GM23338 (cell line): ENCODE measurements at regions not wholly inside any gene's neighbourhood (a gene's known extent, or its start where the extent isn't known, plus 50 kb on each side); places are given as distances from the start of the nearest gene placed in this dataset.

ENCODE experiments used
- ATAC-seq: fragments of 200-7000 bp; cut with Tn5 transposase; 3 replicates; pipeline ENCODE4 v1.9.1; 2020
- DNase-seq: peaks from one replicate; pipeline ENCODE4 v3.0.0-alpha.2; 2015; ENCODE audit warnings: low spot score
- H2AFZ ChIP-seq: fragments of 200-600 bp; sonication (generic); 2 replicates; pipeline ENCODE4 v1.8.0; 2016; ENCODE audit warnings: antibody characterized with exemption, mild to moderate bottlenecking, moderate library complexity
- H3F3A ChIP-seq: fragments of 200-600 bp; sonication (generic); replicated peaks from 2 replicates; pipeline ENCODE4 v1.8.0; 2017; ENCODE audit warnings: antibody characterized with exemption, mixed run types, low read depth
- H3K27ac ChIP-seq: fragments of 200-600 bp; sonication (generic); 2 replicates; pipeline ENCODE4 v1.6.1; 2016; ENCODE audit warnings: low read depth
- H3K27me3 ChIP-seq: fragments of 200-600 bp; sonication (generic); 2 replicates; pipeline ENCODE4 v1.8.0; 2016; ENCODE audit warnings: mild to moderate bottlenecking, mixed run types, moderate library complexity; ENCODE audit not compliant: insufficient read depth
- H3K36me3 ChIP-seq: fragments of 200-600 bp; sonication (generic); 2 replicates; pipeline ENCODE4 v1.8.0; 2016; ENCODE audit warnings: mild to moderate bottlenecking; ENCODE audit not compliant: insufficient read depth
- H3K4me1 ChIP-seq: fragments of 200-600 bp; sonication (generic); 2 replicates; pipeline ENCODE4 v1.8.0; 2016; ENCODE audit warnings: mild to moderate bottlenecking, moderate library complexity; ENCODE audit not compliant: insufficient read depth
- H3K4me2 ChIP-seq: fragments of 200-600 bp; sonication (generic); 2 replicates; pipeline ENCODE4 v1.7.1; 2017; ENCODE audit warnings: mixed run types
- H3K4me3 ChIP-seq: fragments of 200-600 bp; sonication (generic); 2 replicates; pipeline ENCODE4 v1.6.1; 2016; ENCODE audit warnings: mixed run types
- H3K79me2 ChIP-seq: fragments of 200-600 bp; sonication (generic); replicated peaks from 2 replicates; pipeline ENCODE4 v1.8.0; 2017; ENCODE audit warnings: mild to moderate bottlenecking; ENCODE audit not compliant: insufficient read depth
- H3K9me2 ChIP-seq: fragments of 200-600 bp; sonication (generic); 2 replicates; pipeline ENCODE4 v1.8.0; 2017; ENCODE audit not compliant: insufficient read depth
- H4K20me1 ChIP-seq: fragments of 200-600 bp; sonication (generic); replicated peaks from 2 replicates; pipeline ENCODE4 v1.8.0; 2017; ENCODE audit warnings: mild to moderate bottlenecking; ENCODE audit not compliant: insufficient read depth
- H3K27ac Mint-ChIP-seq: 2 replicates; pipeline ENCODE4 v1.8.0; 2020; ENCODE audit warnings: inconsistent platforms, mild to moderate bottlenecking, moderate library complexity, mixed read lengths
- H3K27me3 Mint-ChIP-seq: 3 replicates; pipeline ENCODE4 v1.8.0; 2022; ENCODE audit warnings: low read depth, mild to moderate bottlenecking, moderate library complexity, mixed read lengths, inconsistent platforms; ENCODE audit not compliant: insufficient read depth, poor library complexity
- H3K36me3 Mint-ChIP-seq: 3 replicates; pipeline ENCODE4 v1.8.0; 2021; ENCODE audit warnings: low read depth, mild to moderate bottlenecking, inconsistent platforms, moderate library complexity, mixed read lengths
- H3K4me1 Mint-ChIP-seq: 3 replicates; pipeline ENCODE4 v1.8.0; 2020; ENCODE audit warnings: mild to moderate bottlenecking, inconsistent platforms, mixed read lengths
- H3K4me3 Mint-ChIP-seq: 3 replicates; pipeline ENCODE4 v1.8.0; 2021; ENCODE audit warnings: moderate library complexity, mild to moderate bottlenecking, inconsistent platforms, mixed read lengths
- H3K9me3 Mint-ChIP-seq: 3 replicates; pipeline ENCODE4 v1.8.0; 2020; ENCODE audit warnings: moderate library complexity, mild to moderate bottlenecking, inconsistent platforms, mixed read lengths
- EZH2phosphoT487 ChIP-seq: fragments of 200-600 bp; sonication (generic); IDR thresholded peaks from one replicate; pipeline ENCODE4 v1.8.1; 2018; ENCODE audit warnings: antibody characterized with exemption; ENCODE audit not compliant: unreplicated experiment
- POLR2AphosphoS5 ChIP-seq: IDR thresholded peaks from 2 replicates; pipeline ENCODE4 v1.6.1; 2016; ENCODE audit warnings: antibody characterized with exemption, low read depth
- ZNF114 ChIP-seq: fragments of 250-450 bp; sonication (Bioruptor Pico); IDR thresholded peaks from 2 replicates; pipeline ENCODE4 v1.5.0; 2020; ENCODE audit warnings: mild to moderate bottlenecking, moderate library complexity
- TF ChIP-seq, protein P1 (sequence below): IDR thresholded peaks from 2 replicates; pipeline ENCODE4 v1.6.1; 2016; ENCODE audit warnings: antibody characterized with exemption
- TF ChIP-seq, protein P2 (sequence below): fragments of 250-450 bp; sonication (Bioruptor Pico); IDR thresholded peaks from 2 replicates; pipeline ENCODE4 v1.5.0; 2020; ENCODE audit warnings: mild to moderate bottlenecking, moderate library complexity
- TF ChIP-seq, protein P3 (sequence below), 2 experiments: fragments of 200-600 bp in 1 of 2; sonication (generic) in 1 of 2; conservative IDR thresholded peaks; 2 replicates each; pipeline versions ENCODE4 v1.5.1 to v1.6.1; 2016 to 2017; ENCODE audit warnings: antibody characterized with exemption in 2 of 2, low read depth in 2 of 2, mild to moderate bottlenecking in 2 of 2, moderate library complexity in 1 of 2

DNA sequence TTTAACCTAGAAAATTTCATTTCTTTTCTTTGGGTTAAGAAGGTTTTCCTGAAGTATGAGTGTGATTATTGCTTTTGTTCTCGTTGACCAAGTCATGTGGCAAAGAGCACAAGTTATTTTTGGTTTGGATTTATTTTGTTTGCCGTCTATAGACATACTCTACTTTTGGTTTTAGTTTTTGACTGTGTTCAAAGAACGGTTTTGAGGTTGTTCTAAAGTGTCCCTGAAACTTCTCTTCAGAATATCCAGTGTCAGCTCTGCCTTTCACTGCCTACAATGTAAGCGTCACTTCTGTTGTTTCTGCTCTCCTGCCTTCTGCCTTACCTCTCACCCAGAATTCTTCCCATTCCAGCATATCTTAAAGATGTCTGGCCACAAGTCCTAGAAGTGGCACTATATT is 812.2 kb downstream of the C4orf33 start:
- ATAC-seq (no peak), DNase-seq (no peak)
- H3K36me3 Mint-ChIP-seq = peaks cover 4% of the 10 kb centered on the region; the same call in 2 of the 3 replicates
- no peaks in the 10 kb centered on the region for H3K27me3 ChIP-seq
- H3K27me3 Mint-ChIP-seq = peaks cover 4% of the 10 kb centered on the region
- no peaks in the 10 kb centered on the region for H3F3A ChIP-seq
- TF ChIP-seq ZNF114 = no peak
- TF ChIP-seq EZH2phosphoT487 = no peak
- TF ChIP-seq, protein P1, sequence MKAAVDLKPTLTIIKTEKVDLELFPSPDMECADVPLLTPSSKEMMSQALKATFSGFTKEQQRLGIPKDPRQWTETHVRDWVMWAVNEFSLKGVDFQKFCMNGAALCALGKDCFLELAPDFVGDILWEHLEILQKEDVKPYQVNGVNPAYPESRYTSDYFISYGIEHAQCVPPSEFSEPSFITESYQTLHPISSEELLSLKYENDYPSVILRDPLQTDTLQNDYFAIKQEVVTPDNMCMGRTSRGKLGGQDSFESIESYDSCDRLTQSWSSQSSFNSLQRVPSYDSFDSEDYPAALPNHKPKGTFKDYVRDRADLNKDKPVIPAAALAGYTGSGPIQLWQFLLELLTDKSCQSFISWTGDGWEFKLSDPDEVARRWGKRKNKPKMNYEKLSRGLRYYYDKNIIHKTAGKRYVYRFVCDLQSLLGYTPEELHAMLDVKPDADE = no peak
- TF ChIP-seq, protein P2, sequence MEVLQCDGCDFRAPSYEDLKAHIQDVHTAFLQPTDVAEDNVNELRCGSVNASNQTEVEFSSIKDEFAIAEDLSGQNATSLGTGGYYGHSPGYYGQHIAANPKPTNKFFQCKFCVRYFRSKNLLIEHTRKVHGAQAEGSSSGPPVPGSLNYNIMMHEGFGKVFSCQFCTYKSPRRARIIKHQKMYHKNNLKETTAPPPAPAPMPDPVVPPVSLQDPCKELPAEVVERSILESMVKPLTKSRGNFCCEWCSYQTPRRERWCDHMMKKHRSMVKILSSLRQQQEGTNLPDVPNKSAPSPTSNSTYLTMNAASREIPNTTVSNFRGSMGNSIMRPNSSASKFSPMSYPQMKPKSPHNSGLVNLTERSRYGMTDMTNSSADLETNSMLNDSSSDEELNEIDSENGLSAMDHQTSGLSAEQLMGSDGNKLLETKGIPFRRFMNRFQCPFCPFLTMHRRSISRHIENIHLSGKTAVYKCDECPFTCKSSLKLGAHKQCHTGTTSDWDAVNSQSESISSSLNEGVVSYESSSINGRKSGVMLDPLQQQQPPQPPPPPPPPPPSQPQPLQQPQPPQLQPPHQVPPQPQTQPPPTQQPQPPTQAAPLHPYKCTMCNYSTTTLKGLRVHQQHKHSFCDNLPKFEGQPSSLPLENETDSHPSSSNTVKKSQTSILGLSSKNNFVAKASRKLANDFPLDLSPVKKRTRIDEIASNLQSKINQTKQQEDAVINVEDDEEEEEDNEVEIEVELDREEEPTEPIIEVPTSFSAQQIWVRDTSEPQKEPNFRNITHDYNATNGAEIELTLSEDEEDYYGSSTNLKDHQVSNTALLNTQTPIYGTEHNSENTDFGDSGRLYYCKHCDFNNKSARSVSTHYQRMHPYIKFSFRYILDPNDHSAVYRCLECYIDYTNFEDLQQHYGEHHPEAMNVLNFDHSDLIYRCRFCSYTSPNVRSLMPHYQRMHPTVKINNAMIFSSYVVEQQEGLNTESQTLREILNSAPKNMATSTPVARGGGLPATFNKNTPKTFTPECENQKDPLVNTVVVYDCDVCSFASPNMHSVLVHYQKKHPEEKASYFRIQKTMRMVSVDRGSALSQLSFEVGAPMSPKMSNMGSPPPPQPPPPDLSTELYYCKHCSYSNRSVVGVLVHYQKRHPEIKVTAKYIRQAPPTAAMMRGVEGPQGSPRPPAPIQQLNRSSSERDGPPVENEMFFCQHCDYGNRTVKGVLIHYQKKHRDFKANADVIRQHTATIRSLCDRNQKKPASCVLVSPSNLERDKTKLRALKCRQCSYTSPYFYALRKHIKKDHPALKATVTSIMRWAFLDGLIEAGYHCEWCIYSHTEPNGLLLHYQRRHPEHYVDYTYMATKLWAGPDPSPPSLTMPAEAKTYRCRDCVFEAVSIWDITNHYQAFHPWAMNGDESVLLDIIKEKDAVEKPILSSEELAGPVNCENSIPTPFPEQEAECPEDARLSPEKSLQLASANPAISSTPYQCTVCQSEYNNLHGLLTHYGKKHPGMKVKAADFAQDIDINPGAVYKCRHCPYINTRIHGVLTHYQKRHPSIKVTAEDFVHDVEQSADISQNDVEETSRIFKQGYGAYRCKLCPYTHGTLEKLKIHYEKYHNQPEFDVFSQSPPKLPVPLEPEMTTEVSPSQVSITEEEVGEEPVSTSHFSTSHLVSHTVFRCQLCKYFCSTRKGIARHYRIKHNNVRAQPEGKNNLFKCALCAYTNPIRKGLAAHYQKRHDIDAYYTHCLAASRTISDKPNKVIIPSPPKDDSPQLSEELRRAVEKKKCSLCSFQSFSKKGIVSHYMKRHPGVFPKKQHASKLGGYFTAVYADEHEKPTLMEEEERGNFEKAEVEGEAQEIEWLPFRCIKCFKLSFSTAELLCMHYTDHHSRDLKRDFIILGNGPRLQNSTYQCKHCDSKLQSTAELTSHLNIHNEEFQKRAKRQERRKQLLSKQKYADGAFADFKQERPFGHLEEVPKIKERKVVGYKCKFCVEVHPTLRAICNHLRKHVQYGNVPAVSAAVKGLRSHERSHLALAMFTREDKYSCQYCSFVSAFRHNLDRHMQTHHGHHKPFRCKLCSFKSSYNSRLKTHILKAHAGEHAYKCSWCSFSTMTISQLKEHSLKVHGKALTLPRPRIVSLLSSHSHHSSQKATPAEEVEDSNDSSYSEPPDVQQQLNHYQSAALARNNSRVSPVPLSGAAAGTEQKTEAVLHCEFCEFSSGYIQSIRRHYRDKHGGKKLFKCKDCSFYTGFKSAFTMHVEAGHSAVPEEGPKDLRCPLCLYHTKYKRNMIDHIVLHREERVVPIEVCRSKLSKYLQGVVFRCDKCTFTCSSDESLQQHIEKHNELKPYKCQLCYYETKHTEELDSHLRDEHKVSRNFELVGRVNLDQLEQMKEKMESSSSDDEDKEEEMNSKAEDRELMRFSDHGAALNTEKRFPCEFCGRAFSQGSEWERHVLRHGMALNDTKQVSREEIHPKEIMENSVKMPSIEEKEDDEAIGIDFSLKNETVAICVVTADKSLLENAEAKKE (CRISPR knock-in tag) = no peak
- TF ChIP-seq, protein P3, sequence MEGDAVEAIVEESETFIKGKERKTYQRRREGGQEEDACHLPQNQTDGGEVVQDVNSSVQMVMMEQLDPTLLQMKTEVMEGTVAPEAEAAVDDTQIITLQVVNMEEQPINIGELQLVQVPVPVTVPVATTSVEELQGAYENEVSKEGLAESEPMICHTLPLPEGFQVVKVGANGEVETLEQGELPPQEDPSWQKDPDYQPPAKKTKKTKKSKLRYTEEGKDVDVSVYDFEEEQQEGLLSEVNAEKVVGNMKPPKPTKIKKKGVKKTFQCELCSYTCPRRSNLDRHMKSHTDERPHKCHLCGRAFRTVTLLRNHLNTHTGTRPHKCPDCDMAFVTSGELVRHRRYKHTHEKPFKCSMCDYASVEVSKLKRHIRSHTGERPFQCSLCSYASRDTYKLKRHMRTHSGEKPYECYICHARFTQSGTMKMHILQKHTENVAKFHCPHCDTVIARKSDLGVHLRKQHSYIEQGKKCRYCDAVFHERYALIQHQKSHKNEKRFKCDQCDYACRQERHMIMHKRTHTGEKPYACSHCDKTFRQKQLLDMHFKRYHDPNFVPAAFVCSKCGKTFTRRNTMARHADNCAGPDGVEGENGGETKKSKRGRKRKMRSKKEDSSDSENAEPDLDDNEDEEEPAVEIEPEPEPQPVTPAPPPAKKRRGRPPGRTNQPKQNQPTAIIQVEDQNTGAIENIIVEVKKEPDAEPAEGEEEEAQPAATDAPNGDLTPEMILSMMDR (conservative IDR thresholded peaks at IDR 0.05; ENCODE audit: low read depth in 2 of 2) = no peak
- no peak for TF ChIP-seq POLR2AphosphoS5
- no peak overlapping the region for H3K4me3 ChIP-seq
- H3K4me1 Mint-ChIP-seq = peaks cover 2% of the 10 kb centered on the region; the same call in 1 of the 3 replicates
- peaks cover 3% of the 10 kb centered on the region; the same call in 1 of the 2 replicates for H3K4me1 ChIP-seq
- peaks cover 8% of the 10 kb centered on the region; the same call in 2 of the 3 replicates for H3K9me3 Mint-ChIP-seq
- no peak overlapping the region for H3K27ac Mint-ChIP-seq
- no peaks in the 10 kb centered on the region for H3K9me2 ChIP-seq
- no peaks in the 10 kb centered on the region for H3K79me2 ChIP-seq
- H2AFZ ChIP-seq = no peak overlapping the region
- no peak overlapping the region for H3K4me2 ChIP-seq
- no peak overlapping the region for H3K4me3 Mint-ChIP-seq
- no peaks in the 10 kb centered on the region for H3K36me3 ChIP-seq
- H3K27ac ChIP-seq = no peak overlapping the region
- H4K20me1 ChIP-seq = no peaks in the 10 kb centered on the region
